Activated naive CD8-positive, alpha-beta T cell treated with anti-CD3 and anti-CD28 coated beads, Interleukin-2, amount 50 U/mL, for 24 hours (primary cell): ENCODE measurements at regions not wholly inside any gene's neighbourhood (a gene's known extent, or its start where the extent isn't known, plus 50 kb on each side); places are given as distances from the start of the nearest gene placed in this dataset.

Experiments used
- ATAC-seq: fragments of 150-1000 bp; cut with Tn5 transposase; one replicate; pipeline ENCODE4 v1.10.0; 2021
- DNase-seq: peaks from one replicate; pipeline ENCODE4 v3.0.0; 2021
- H3K27ac Mint-ChIP-seq: one replicate; pipeline ENCODE4 v1.8.0; 2021; ENCODE audit warnings: mild to moderate bottlenecking, mixed read lengths
- H3K27me3 Mint-ChIP-seq: one replicate; pipeline ENCODE4 v1.8.0; 2021; ENCODE audit warnings: mixed read lengths
- H3K36me3 Mint-ChIP-seq: one replicate; pipeline ENCODE4 v1.8.0; 2021; ENCODE audit warnings: low read depth, mixed read lengths
- H3K4me1 Mint-ChIP-seq: one replicate; pipeline ENCODE4 v1.8.0; 2021; ENCODE audit warnings: mixed read lengths
- H3K4me3 Mint-ChIP-seq: one replicate; pipeline ENCODE4 v1.8.0; 2021; ENCODE audit warnings: mild to moderate bottlenecking, moderate library complexity, mixed read lengths
- H3K9me3 Mint-ChIP-seq: one replicate; pipeline ENCODE4 v1.8.0; 2021; ENCODE audit warnings: mixed read lengths

GRCh38 chr18:54100920-54101470, 123.5 kb downstream of the MBD2 start:
- DNase-seq (no peak), ATAC-seq (no peak)
- H3K27ac Mint-ChIP-seq = no peak overlapping the region
- H3K4me3 Mint-ChIP-seq = no peak overlapping the region
- H3K36me3 Mint-ChIP-seq = no peaks in the 10 kb centered on the region
- H3K27me3 Mint-ChIP-seq = peaks cover 3% of the 10 kb centered on the region
- no peaks in the 10 kb centered on the region for H3K9me3 Mint-ChIP-seq
- H3K4me1 Mint-ChIP-seq = no peaks in the 10 kb centered on the region

GRCh38 chr18:54100466-54100865, 124.0 kb downstream of the MBD2 start:
- Mint-ChIP-seq H3K27me3 (peaks cover 3% of the 10 kb centered on the region), H3K4me1 (no peaks in the 10 kb centered on the region), H3K4me3 (no peak overlapping the region), H3K9me3 (no peaks in the 10 kb centered on the region), H3K27ac (no peak overlapping the region), H3K36me3 (no peaks in the 10 kb centered on the region)
- ATAC-seq = no peak
- DNase-seq = no peak

DNA sequence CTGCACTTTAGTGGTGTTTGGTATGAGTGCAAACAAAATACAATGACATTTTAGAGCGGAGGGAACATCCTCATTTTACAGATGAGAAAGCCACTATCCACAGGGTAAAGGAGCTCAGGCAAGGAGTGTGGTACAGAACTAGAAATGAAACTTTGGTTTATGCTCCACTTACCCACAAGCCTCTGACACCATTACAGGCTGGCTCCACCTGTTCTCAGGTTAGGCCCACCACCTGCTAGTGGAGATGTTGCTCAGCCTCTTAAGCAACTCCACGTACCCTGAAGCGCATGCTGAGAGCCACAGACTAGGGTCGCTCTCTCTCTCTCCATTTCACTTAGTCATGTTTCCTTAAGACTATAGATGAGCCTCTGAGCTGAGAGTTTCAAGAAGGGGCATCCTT, 130.0 kb downstream of the MBD2 start:
- DNase-seq (no peak), ATAC-seq (no peak)
- H3K4me3 Mint-ChIP-seq = no peak overlapping the region
- no peaks in the 10 kb centered on the region for H3K9me3 Mint-ChIP-seq
- no peak overlapping the region for H3K27ac Mint-ChIP-seq
- no peaks in the 10 kb centered on the region for H3K27me3 Mint-ChIP-seq
- H3K36me3 Mint-ChIP-seq = no peaks in the 10 kb centered on the region
- H3K4me1 Mint-ChIP-seq = no peaks in the 10 kb centered on the region

- no peak overlapping the region for H3K4me3 Mint-ChIP-seq
- no peak for ATAC-seq
Observed at GRCh38 chr18:54090856-54091255, 133.6 kb downstream of the MBD2 start.

GRCh38 chr18:54089749-54090459, 134.6 kb downstream of the MBD2 start:
- no peaks in the 10 kb centered on the region for H3K27me3 Mint-ChIP-seq
- H3K36me3 Mint-ChIP-seq = no peaks in the 10 kb centered on the region
- peaks cover 10% of the 10 kb centered on the region for H3K9me3 Mint-ChIP-seq
- H3K4me1 Mint-ChIP-seq = peaks cover 18% of the 10 kb centered on the region
- no peak overlapping the region for H3K27ac Mint-ChIP-seq
- DNase-seq (no peak), ATAC-seq (no peak)
- H3K4me3 Mint-ChIP-seq = no peak overlapping the region

More at GRCh38 chr18:54090856-54091255, 133.6 kb downstream of the MBD2 start:
- Mint-ChIP-seq H3K27me3 (no peaks in the 10 kb centered on the region), H3K4me1 (peaks cover 14% of the 10 kb centered on the region), H3K27ac (no peak overlapping the region), H3K9me3 (peaks cover 10% of the 10 kb centered on the region), H3K36me3 (no peaks in the 10 kb centered on the region)
- DNase-seq = no peak

DNA sequence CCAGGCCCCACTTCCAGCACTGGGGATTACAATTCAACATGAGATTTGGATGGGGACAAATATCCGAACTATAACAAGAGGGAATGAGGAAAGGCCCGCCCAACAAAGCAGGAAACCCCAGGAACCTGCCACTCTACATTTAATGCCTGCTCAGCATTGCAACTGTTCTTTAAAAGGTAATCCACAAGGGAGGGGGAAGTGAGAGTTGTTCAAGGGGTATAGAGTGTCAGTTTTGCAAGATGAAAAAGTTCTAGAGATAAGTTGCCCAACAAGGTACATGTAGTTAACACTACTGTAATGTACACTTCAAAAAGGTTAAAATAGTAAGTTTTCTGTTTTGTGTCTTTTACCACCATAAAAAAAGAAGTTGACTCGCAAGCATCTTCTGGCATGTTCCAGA, 137.6 kb downstream of the MBD2 start:
- peaks cover 29% of the 10 kb centered on the region for H3K9me3 Mint-ChIP-seq
- H3K27ac Mint-ChIP-seq = peak overlapping the region; percentile 73
- no peak overlapping the region for H3K4me3 Mint-ChIP-seq
- ATAC-seq = no peak
- no peak for DNase-seq
- H3K36me3 Mint-ChIP-seq = peaks cover 6% of the 10 kb centered on the region
- peaks cover 18% of the 10 kb centered on the region for H3K4me1 Mint-ChIP-seq
- peaks cover 2% of the 10 kb centered on the region for H3K27me3 Mint-ChIP-seq

DNA sequence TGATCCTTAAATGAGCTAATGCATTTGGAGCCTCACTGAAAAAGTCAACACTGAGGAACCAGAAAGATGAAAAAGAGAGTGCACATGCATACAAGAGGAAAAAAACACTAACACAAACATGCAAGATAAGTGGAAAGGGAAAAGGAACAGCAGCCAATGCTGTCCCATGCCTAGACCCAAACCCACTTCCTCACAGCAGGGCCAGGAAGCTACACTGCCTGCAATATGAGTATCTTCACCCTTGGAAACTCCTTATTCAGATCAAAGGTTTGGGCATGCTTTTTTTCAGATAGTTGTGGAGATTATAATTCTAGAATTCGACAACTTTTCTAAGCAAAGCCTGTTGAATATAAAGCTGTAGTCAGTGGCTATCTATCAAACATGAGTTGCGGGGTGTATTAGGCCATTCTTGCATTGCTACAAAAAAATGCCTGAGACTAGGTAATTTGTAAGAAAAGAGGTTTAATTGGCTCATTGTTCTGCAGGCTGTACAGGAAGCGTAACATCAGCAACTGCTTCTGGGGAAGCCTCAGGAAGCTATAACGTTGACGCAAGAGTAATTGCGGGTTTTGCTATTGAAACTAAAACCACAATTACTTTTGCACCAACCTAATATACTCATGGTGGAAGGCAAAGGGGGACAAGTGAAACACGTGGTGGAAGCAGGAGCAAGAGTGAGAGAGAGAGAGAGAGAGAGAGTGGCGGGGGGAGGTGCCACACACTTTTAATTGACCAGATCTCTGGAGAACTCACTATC, 138.2 kb downstream of the MBD2 start:
- DNase-seq = peak; percentile 2
- Mint-ChIP-seq H3K27ac (peak overlapping the region; percentile 73), H3K4me3 (no peak overlapping the region)

GRCh38 chr18:54080858-54081257, 143.6 kb downstream of the MBD2 start:
- H3K27ac Mint-ChIP-seq = no peak overlapping the region
- H3K4me1 Mint-ChIP-seq = peaks cover 4% of the 10 kb centered on the region
- peaks cover 2% of the 10 kb centered on the region for H3K27me3 Mint-ChIP-seq
- DNase-seq (no peak), ATAC-seq (no peak)
- peaks cover 8% of the 10 kb centered on the region for H3K36me3 Mint-ChIP-seq
- peaks cover 26% of the 10 kb centered on the region for H3K9me3 Mint-ChIP-seq
- H3K4me3 Mint-ChIP-seq = no peak overlapping the region

More for the DNA sequence above, 138.2 kb downstream of the MBD2 start:
- H3K27me3 Mint-ChIP-seq = peaks cover 2% of the 10 kb centered on the region
- H3K4me1 Mint-ChIP-seq = peaks cover 18% of the 10 kb centered on the region
- H3K9me3 Mint-ChIP-seq = peaks cover 36% of the 10 kb centered on the region
- H3K36me3 Mint-ChIP-seq = peaks cover 8% of the 10 kb centered on the region
- ATAC-seq = peak; percentile 80

GRCh38 chr18:54076166-54076565, 148.3 kb downstream of the MBD2 start:
- H3K9me3 Mint-ChIP-seq = no peaks in the 10 kb centered on the region
- DNase-seq (no peak), ATAC-seq (no peak)
- H3K4me3 Mint-ChIP-seq = no peak overlapping the region
- no peaks in the 10 kb centered on the region for H3K4me1 Mint-ChIP-seq
- no peaks in the 10 kb centered on the region for H3K36me3 Mint-ChIP-seq
- H3K27ac Mint-ChIP-seq = no peak overlapping the region
- H3K27me3 Mint-ChIP-seq = no peaks in the 10 kb centered on the region

DNA sequence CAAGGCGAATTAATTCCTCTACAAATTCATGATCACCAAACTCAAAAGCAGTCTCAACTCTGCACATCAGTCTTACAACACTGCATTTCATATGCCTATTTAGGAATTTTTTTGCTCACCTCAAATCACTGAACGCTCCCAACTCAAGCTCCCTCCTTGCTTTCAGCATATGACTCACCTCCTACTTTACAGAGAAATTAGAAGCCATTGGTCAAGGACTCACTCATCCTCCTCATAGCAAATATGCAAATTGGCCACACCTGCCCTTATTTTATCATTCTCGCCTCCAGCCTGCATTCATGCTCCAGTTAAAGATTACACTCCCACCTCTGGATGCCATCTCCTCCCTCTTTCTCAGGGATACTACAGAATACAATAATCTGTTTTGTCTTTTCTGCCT, 148.8 kb downstream of the MBD2 start:
- no peaks in the 10 kb centered on the region for H3K36me3 Mint-ChIP-seq
- ATAC-seq = no peak
- no peak overlapping the region for H3K4me3 Mint-ChIP-seq
- no peak overlapping the region for H3K27ac Mint-ChIP-seq
- H3K4me1 Mint-ChIP-seq = no peaks in the 10 kb centered on the region
- H3K9me3 Mint-ChIP-seq = no peaks in the 10 kb centered on the region
- DNase-seq = no peak
- H3K27me3 Mint-ChIP-seq = no peaks in the 10 kb centered on the region

DNA sequence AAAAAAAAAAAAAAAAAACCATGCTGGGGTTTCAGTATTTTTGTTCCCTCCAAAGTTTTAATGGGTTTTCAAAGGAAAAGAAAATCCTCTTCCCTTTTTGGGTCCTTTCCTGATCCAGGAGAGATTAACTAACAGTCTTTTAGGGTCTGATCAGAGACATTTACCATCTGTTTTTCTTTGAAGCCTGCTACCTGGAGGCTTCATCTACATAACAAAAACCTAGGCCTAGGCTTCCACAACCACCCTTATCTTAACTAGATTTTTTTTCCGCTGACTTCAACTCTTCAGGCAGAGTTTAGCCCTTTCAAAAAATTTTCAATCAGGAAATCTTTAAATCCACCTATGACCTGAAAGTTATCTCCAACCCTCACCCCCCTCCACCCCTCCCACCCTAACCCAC, 154.7 kb downstream of the MBD2 start:
- Mint-ChIP-seq H3K27me3 (no peaks in the 10 kb centered on the region), H3K9me3 (no peaks in the 10 kb centered on the region), H3K4me3 (no peak overlapping the region), H3K4me1 (no peaks in the 10 kb centered on the region), H3K36me3 (no peaks in the 10 kb centered on the region), H3K27ac (no peak overlapping the region)
- DNase-seq (no peak), ATAC-seq (no peak)

DNA sequence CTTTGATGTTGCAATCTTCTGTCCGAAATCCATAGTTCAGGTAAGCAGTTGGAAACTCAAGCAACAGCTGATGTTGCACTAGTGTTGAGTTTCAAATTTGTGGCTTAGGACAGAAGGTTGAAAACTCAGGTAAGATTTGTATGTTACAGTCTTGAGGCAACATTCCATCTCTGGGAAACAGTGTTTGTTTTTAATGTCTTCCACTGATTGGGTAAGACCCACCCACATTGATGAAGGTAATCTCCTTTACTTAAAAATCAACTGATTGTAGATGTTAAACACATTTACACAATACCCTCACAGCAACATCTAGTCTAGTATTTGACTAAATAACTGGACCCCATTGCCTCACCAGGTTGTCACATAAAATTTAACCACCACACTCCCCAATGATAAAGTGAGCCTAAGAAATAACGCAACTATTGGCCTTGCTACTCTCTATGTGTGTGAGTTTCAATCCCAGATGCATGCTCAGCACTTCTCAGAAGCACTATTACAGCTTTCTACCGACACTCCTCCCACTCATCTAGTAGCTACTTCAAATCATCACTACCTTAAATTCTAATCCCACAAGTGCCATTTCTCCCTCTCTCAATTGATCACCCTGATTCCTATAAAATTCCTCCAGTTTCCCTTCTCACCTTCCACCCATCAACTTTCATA, 164.0 kb downstream of the MBD2 start:
- ATAC-seq = no peak
- peaks cover 3% of the 10 kb centered on the region for H3K27me3 Mint-ChIP-seq
- no peaks in the 10 kb centered on the region for H3K36me3 Mint-ChIP-seq
- no peaks in the 10 kb centered on the region for H3K4me1 Mint-ChIP-seq
- H3K4me3 Mint-ChIP-seq = no peak overlapping the region
- H3K27ac Mint-ChIP-seq = no peak overlapping the region
- no peak for DNase-seq
- no peaks in the 10 kb centered on the region for H3K9me3 Mint-ChIP-seq

- Mint-ChIP-seq H3K36me3 (no peaks in the 10 kb centered on the region), H3K4me1 (no peaks in the 10 kb centered on the region), H3K27ac (no peak overlapping the region), H3K27me3 (no peaks in the 10 kb centered on the region), H3K4me3 (no peak overlapping the region), H3K9me3 (no peaks in the 10 kb centered on the region)
- no peak for ATAC-seq
- no peak for DNase-seq
Observed at GRCh38 chr18:54052732-54053429, 171.6 kb downstream of the MBD2 start.

GRCh38 chr18:54052259-54052658, 172.2 kb downstream of the MBD2 start:
- no peaks in the 10 kb centered on the region for H3K36me3 Mint-ChIP-seq
- DNase-seq (no peak), ATAC-seq (no peak)
- no peaks in the 10 kb centered on the region for H3K27me3 Mint-ChIP-seq
- H3K9me3 Mint-ChIP-seq = no peaks in the 10 kb centered on the region
- H3K4me1 Mint-ChIP-seq = no peaks in the 10 kb centered on the region
- no peak overlapping the region for H3K27ac Mint-ChIP-seq
- H3K4me3 Mint-ChIP-seq = no peak overlapping the region
